Brain microvascular endothelial cell (primary cell): ENCODE measurements at regions not wholly inside any gene's neighbourhood (a gene's known extent, or its start where the extent isn't known, plus 50 kb on each side); places are given as distances from the start of the nearest gene placed in this dataset.

ENCODE experiments used
- DNase-seq: peaks from one replicate; pipeline ENCODE4 v3.0.0-alpha.2; 2020
- H3K27ac ChIP-seq: fragments of 250-450 bp; sonication (Bioruptor Pico); 2 replicates; pipeline ENCODE4 v1.5.1; 2020; ENCODE audit warnings: mild to moderate bottlenecking, moderate library complexity
- H3K27me3 ChIP-seq: fragments of 250-450 bp; sonication (Bioruptor Pico); replicated peaks from 2 replicates; pipeline ENCODE4 v1.5.1; 2020; ENCODE audit warnings: mild to moderate bottlenecking
- H3K36me3 ChIP-seq: fragments of 250-450 bp; sonication (Bioruptor Pico); replicated peaks from 2 replicates; pipeline ENCODE4 v1.5.1; 2020; ENCODE audit warnings: mild to moderate bottlenecking
- H3K4me3 ChIP-seq: 2 replicates; pipeline ENCODE4 v1.5.1; 2011; ENCODE audit warnings: low read depth, mild to moderate bottlenecking, control low read depth, low read length, moderate library complexity
- CTCF ChIP-seq: IDR thresholded peaks from 2 replicates; pipeline ENCODE4 v1.5.1; 2011; ENCODE audit warnings: low read depth, mild to moderate bottlenecking, moderate library complexity, low read length, control low read depth, inconsistent platforms; ENCODE audit errors: missing control alignments
- in situ Hi-C: cut with HindIII; loops from 2 replicates; pipeline ENCODE4 v1.10.0; 2017; ENCODE audit warnings: low sequenced_read_pairs, low pct_ligation_motif_present

- no peak overlapping the region for H3K4me3 ChIP-seq
- no peaks in the 10 kb centered on the region for H3K36me3 ChIP-seq
- H3K27ac ChIP-seq: no peak overlapping the region
- no peak for DNase-seq
- no peak for TF ChIP-seq CTCF
- H3K27me3 ChIP-seq: peaks cover 34% of the 10 kb centered on the region
- in situ Hi-C loops: no loop called here
Observed at GRCh38 chr3:193894121-193894863, 241.7 kb upstream of the HES1 start.

DNA sequence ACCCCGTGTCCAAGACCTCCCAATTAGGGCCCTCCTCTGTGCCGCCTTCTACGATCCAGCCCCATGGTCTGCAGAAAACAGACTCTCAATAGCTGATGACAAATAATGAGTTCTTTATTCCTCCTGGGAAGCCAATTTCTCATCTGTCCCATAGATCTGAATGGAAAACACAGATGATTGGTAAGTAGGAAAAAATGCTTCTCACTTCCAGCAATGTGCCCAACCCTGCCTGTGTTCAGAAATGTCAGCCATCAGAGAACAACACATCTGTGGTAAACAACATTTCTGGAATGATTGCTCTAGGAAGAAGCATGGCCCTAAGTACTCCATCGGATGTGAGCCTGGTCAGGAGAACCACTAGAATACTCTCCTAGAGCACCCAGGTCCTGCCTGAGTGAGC lies 240.5 kb upstream of the HES1 start:
- H3K27ac ChIP-seq: no peak overlapping the region
- no peak for DNase-seq
- in situ Hi-C loops: no loop called here
- no peak for TF ChIP-seq CTCF
- H3K27me3 ChIP-seq: peaks cover 32% of the 10 kb centered on the region
- H3K36me3 ChIP-seq: no peaks in the 10 kb centered on the region
- no peak overlapping the region for H3K4me3 ChIP-seq

DNA sequence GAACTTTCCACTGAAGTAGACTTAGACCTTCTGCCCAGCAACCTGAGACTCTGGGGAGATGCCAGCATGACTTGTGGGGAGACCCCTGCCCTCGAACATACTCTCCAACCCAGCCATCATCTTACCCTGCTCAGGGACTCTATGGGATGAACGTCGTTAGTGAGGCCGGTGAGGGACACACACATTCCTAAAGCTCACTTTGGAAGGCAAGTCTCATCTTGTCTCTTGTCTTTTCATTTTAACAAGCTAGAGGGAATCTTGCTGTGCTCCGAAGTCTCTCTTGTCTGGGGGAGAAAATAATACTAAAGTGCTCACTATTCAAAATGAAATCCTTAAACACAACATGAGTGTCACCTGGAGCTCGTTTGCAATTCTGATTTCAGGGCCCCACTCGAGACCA lies 239.5 kb upstream of the HES1 start:
- Histone ChIP-seq H3K36me3 (no peaks in the 10 kb centered on the region), H3K4me3 (no peak overlapping the region), H3K27ac (no peak overlapping the region), H3K27me3 (peaks cover 36% of the 10 kb centered on the region)
- no peak for DNase-seq
- TF ChIP-seq CTCF: no peak
- in situ Hi-C loops: no loop called here

- no peak for TF ChIP-seq CTCF
- no peak for DNase-seq
- no peak overlapping the region for H3K27ac ChIP-seq
- H3K27me3 ChIP-seq: peaks cover 37% of the 10 kb centered on the region
- no peaks in the 10 kb centered on the region for H3K36me3 ChIP-seq
- in situ Hi-C loops: no loop called here
- H3K4me3 ChIP-seq: no peak overlapping the region
Observed at GRCh38 chr3:193897288-193897687, 238.7 kb upstream of the HES1 start.

GRCh38 chr3:193897731-193898180 lies 238.2 kb upstream of the HES1 start:
- no peak for DNase-seq
- TF ChIP-seq CTCF: no peak
- in situ Hi-C loops: no loop called here
- Histone ChIP-seq H3K27me3 (peaks cover 40% of the 10 kb centered on the region), H3K4me3 (no peak overlapping the region), H3K36me3 (no peaks in the 10 kb centered on the region), H3K27ac (no peak overlapping the region)

DNA sequence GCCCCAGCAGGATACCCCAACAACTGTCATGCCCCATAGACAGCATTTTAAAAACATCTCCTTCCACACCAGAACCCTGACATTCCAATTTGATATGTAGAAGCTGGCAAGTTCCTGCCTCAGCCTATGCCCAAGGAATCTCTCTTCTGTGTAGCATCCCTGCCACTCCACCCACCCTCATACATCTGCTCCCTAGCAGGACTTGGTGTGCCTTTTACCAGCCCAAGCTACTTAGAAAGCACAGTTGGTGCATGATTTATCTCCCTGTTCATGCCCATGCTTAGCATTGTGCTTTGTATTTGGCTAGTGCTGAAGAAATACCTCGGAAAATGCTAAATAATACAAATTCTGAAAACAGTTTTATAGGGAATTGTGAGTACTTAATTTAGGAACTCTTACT lies 236.9 kb upstream of the HES1 start:
- TF ChIP-seq CTCF: no peak
- H3K27me3 ChIP-seq: peaks cover 40% of the 10 kb centered on the region
- in situ Hi-C loops: no loop called here
- no peak for DNase-seq
- H3K27ac ChIP-seq: no peak overlapping the region
- H3K4me3 ChIP-seq: no peak overlapping the region
- H3K36me3 ChIP-seq: no peaks in the 10 kb centered on the region
